Fibroblast of skin of scalp (primary cell): ENCODE measurements at regions not wholly inside any gene's neighbourhood (a gene's known extent, or its start where the extent isn't known, plus 50 kb on each side); places are given as distances from the start of the nearest gene placed in this dataset.

Experiments used
- DNase-seq: peaks from one replicate; pipeline ENCODE4 v3.0.0-alpha.2; 2013

GRCh38 chr1:239436286-239436685 is 49.9 kb downstream of the CHRM3 start:
- no peak for DNase-seq

GRCh38 chr1:239437822-239438221 is 51.5 kb downstream of the CHRM3 start:
- DNase-seq: no peak

GRCh38 chr1:239438891-239439290 is 52.5 kb downstream of the CHRM3 start:
- DNase-seq: no peak

GRCh38 chr1:239443361-239443760 is 57.0 kb downstream of the CHRM3 start:
- DNase-seq: no peak

- no peak for DNase-seq
These were observed 60.2 kb downstream of the CHRM3 start for GRCh38 chr1:239446611-239447010.

GRCh38 chr1:239448911-239449310 is 62.5 kb downstream of the CHRM3 start:
- DNase-seq: no peak

GRCh38 chr1:239455743-239456142 is 69.4 kb downstream of the CHRM3 start:
- no peak for DNase-seq

- DNase-seq: no peak
These were observed 70.4 kb downstream of the CHRM3 start for GRCh38 chr1:239456788-239457187.

- no peak for DNase-seq
These were observed 71.2 kb downstream of the CHRM3 start for GRCh38 chr1:239457491-239458143.

- no peak for DNase-seq
These were observed 71.8 kb downstream of the CHRM3 start for GRCh38 chr1:239458144-239458500.

GRCh38 chr1:239467730-239468129 is 81.4 kb downstream of the CHRM3 start:
- no peak for DNase-seq

GRCh38 chr1:239478069-239478468 is 91.7 kb downstream of the CHRM3 start:
- DNase-seq: no peak

GRCh38 chr1:239483391-239483790 is 97.0 kb downstream of the CHRM3 start:
- no peak for DNase-seq

GRCh38 chr1:239493811-239494414 is 107.5 kb downstream of the CHRM3 start:
- no peak for DNase-seq

GRCh38 chr1:239505094-239505493 is 118.7 kb downstream of the CHRM3 start:
- DNase-seq: no peak

GRCh38 chr1:239507826-239508225 is 121.5 kb downstream of the CHRM3 start:
- DNase-seq: no peak

GRCh38 chr1:239511875-239512274 is 125.5 kb downstream of the CHRM3 start:
- DNase-seq: no peak

- no peak for DNase-seq
These were observed 130.2 kb downstream of the CHRM3 start for GRCh38 chr1:239516579-239516978.

GRCh38 chr1:239526391-239526790 is 140.0 kb downstream of the CHRM3 start:
- DNase-seq: no peak

- no peak for DNase-seq
These were observed 140.8 kb downstream of the CHRM3 start for GRCh38 chr1:239527051-239527693.

GRCh38 chr1:239536165-239536849 is 149.9 kb downstream of the CHRM3 start:
- no peak for DNase-seq

- no peak for DNase-seq
These were observed 151.4 kb downstream of the CHRM3 start for GRCh38 chr1:239537795-239538194.

- no peak for DNase-seq
These were observed 152.0 kb downstream of the CHRM3 start for GRCh38 chr1:239538239-239538988.
